Erythroblast (primary cell): ENCODE measurements at regions not wholly inside any gene's neighbourhood (a gene's known extent, or its start where the extent isn't known, plus 50 kb on each side); places are given as distances from the start of the nearest gene placed in this dataset.

ENCODE experiments used
- GATA1 ChIP-seq: IDR thresholded peaks from 2 replicates; pipeline ENCODE4 v1.6.1; 2011; ENCODE audit warnings: low read depth, mild to moderate bottlenecking, control low read depth, low read length, moderate library complexity
- POLR2A ChIP-seq: IDR thresholded peaks from 2 replicates; pipeline ENCODE4 v1.6.1; 2011; ENCODE audit warnings: mild to moderate bottlenecking, low read length

GRCh38 chr18:40163254-40163653 is 1791.8 kb upstream of the PIK3C3 start:
- TF ChIP-seq POLR2A (no peak), GATA1 (no peak)
